ELF-1 (cell line): ENCODE measurements at regions not wholly inside any gene's neighbourhood (a gene's known extent, or its start where the extent isn't known, plus 50 kb on each side); places are given as distances from the start of the nearest gene placed in this dataset.

Experiments
- DNase-seq: peaks from one replicate; pipeline ENCODE4 v3.0.0-alpha.2; 2016; ENCODE audit warnings: low read depth, low spot score

DNA sequence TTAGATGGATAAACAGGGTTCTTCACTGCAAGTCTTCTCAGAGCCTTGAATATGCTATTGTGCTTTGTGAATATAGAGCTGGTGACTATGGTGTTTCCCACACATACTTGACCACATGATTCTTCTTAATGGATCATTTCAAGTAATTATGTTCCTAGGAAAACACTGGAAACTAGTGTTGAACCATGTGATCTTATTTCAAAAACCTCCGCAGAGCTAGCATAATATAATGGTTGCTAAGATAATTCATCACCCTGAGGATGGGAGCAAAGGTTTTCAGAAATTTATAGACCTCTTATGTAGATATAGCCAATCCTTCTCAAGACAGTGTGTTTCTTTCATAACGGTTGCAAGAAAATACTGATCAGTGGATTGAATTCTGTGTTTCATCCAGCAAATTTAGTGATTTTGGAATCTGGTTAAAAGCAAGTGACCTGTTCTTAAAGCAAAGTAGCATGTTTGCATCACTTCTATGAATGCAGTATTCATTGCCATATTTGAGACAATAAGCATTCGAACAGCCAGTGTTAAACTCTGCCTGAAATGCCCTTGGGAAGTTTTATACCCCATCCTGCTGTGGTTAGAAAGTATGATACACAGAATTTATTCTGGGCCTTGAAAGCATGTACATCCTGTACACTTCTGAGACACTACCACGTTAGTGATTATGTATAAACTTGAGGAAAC, 341.0 kb upstream of the E2F7 start:
- DNase-seq = no peak

DNA sequence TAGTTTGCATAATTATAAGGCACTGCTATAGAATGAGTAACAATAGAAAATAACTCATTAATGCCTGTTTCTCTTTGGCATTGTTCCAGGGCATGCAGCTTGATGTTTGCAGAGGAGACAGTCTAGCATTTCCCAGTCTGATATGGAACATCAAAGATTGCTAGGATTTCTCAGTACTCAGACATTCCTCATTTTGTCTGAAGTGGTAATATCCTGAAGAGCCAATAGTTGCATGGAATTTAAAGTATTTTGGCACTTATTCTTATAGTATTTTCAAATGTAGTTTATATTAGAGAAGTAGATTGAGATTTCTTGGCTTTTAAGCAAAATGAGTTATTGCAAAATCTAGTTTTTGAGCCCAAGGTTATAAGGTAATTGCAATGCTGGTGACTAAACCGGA, 337.3 kb upstream of the E2F7 start:
- no peak for DNase-seq

DNA sequence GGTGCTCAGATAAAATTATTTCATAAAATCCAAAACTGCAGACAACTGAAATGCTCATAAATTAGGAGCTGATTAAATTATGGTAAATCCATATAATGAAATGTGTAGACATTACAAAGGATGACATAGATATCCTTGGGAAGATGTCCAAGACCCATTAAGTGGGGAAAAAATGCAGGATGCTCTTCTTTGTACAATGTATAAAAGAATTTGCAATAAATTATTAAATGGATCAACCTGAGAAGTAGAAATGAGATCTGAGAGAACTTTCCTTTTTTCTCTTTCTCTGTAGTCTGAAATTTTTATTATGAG, 336.4 kb upstream of the E2F7 start:
- no peak for DNase-seq

DNA sequence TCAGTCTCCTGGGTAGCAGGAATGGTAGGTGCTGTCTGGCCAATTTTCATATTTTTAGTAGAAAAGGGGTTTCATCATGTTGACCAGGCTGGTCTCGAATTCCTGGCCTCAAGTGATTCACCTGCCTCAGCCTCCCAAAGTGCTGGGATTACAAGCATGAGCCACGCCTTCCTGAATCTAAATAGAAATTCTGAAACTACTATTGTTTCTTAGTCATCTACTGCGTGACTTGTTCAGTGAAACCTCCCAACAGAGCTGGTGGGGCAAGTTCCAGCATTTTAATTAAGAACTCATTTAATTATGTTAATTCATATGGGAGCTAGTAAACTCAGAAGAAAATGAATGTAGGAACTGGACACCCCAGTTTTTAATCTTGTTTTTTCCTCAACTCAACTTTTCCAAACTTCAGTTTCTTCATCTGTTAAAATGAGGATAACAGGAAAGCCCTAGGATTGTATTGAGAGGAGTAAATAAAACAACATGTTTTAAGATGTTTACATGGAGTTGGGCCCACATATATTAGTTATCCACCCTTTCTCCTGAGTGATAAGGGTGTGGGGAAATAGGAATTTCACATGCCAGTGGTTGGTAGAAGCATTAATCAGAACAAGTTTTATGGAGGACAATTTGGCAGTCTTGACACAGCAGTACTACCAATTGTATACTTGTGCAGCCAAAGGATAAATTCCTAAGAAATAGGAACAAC, 335.8 kb upstream of the E2F7 start:
- DNase-seq = no peak

DNA sequence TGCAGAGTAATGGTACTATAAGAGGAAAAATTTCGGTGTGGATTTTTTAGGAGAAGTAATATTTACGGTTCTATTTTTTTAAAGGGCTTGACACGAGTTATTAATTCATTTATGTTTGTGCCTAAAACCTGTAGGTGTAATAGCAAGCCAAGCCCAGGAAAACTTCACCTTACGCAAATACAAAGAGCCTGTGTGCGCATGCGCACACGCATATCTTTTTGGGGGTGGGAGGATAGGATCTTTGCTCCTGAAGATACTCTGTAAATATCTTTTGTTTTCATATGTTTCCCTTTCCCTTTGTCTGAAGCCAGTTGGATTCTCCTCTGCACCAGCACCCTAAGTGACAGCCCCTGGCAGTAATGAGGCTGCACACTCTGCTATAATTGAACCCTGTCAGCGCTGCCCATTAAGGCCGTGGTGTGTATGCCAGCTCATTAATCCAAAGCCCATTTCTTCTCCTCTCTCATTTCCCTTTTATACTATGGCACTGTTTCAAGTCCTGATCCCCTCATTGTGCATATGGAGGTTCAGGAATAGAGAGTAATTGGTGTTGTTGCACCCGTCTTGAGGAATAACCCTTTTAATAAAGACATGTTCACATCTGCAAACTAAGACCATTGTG, 327.2 kb upstream of the E2F7 start:
- no peak for DNase-seq

DNA sequence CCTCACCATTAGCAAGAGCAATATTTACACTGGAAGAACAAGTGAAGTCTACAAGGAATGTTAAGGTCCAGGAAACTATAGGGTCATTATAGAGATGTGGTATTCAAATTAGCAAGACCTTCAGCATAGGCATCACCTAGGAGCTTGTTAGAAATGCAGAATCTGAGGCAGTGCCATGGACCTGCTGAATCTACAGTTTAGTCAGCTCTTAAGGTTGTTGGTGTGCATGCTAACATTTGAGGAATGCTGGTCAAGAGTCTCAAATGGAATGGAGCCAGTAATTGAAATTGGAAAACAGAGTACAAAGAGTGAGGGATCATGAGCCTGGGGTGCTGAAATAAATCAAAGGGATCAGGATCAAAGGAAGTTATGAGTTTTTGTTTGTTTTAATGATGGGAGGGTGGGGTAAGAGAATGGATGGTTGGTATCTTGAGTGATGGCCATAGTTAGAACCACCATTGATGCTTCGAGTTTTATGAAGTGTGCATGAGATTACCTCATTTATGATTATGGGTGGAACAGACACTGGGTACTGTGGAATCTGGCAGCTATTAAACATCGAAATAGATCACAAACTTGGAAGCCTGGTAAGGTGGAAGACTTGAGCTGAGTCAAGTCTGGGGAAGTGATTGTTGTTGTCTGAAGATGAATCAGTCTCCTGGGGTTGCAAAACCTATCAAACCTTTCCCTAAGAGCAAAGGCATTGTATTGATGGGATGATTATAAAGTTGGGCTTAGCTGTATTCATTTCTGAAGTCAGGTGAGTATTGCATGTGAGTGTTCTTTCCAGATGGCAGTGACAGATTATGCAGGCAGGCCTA, 323.3 kb upstream of the E2F7 start:
- no peak for DNase-seq

DNA sequence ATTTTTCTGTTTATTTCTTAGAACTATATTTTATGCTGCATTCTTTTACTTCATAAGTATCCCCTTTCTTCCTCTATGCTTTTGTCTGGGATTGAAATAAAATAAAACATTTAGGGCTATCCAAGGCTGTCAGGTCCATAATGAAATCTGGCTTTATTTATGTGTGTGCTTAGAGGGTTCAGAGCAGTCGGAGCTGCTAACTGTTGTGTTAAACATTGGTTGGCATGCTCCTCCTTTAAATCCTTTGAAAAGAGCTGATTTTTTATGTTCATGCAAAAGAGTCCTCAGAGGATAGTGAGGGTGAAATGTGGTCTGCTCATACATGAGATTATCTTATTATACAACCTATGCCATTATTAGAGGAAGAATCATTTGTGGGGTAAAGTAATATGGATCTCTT, 322.3 kb upstream of the E2F7 start:
- no peak for DNase-seq

DNA sequence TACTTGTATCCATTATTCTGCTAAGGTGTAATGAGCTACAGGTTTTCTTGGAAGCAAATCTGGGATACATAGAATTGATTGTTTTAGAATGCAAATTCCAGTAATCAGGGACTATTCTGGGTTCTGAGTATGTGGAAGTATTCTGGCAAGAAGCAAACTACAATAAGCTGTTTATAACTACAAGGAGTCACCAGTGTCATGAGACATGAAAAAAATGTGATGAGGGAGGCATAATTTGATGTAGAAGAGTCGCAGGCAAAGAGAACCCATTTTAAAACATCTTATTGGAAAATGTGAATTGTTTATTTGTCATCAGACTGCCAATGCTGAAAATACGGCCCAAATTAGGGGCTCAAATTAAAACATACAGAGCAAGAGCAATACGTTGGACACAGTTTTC, 321.8 kb upstream of the E2F7 start:
- no peak for DNase-seq

DNA sequence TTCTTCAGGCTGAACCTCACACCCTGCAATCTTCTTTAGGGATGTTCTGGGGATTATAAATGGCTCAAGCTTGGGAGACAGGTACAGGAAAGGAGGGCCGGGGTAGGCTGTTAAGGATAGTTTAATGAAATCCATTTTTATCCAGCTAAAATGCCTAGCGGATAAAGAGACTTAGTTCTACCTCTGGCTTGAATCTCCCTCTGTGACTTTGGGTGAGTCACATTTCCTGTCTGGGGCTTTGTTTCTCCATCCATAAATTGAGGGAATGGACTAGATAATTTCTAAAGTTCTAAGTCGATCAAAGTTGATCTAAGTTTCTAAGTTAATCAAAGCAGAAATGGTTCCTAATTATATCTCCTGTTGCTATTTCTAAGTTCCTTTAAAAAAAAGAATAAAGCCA, 319.6 kb upstream of the E2F7 start:
- DNase-seq = no peak

DNA sequence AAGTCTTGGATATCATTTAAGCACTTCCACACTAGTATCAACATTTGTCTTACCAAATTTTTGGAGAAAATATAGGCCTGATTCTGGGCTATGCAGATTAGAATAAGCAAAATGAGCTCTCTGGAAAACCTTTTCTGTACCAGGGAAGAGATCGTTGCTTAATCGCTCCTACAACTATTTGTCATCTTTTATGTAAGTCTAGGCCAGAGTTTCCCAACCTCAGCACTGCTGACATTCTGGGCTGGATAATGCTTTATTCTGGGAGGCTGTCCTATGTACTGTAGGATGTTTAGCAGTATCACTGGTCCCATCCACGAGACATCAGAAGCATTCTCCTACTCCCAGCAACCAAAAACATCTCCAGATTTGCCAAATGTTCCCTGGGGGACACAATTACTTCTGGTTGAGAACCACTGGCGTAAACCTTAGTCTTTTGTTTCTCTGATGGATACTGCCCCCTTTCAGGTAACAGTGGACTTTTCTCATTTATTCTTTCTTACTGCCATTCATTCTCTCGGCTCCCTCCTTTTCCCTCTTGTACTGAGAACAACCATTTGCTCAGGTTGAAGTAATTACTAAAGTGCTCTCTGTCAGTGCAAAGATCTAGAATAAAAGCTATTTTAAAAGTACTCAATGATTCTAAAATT, 316.9 kb upstream of the E2F7 start:
- DNase-seq = no peak

DNA sequence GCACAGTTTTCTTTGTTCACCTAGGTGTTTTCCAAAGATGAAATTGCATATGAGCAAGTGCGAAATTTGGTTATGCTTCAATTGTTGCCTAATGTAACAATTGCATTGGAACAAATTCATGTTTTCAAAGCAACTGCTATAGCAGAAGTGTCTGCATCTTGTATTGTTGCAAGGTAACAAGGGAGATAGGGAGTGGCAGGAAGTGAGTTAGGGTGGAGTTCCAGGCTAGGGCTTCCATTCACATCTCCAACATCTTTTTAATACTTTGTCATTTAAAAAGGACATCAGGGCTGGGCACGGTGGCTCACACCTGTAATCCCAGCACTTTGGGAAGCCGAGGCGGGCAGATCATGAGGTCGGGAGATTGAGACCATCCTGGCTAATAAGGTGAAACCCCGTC, 312.3 kb upstream of the E2F7 start:
- DNase-seq = no peak

DNA sequence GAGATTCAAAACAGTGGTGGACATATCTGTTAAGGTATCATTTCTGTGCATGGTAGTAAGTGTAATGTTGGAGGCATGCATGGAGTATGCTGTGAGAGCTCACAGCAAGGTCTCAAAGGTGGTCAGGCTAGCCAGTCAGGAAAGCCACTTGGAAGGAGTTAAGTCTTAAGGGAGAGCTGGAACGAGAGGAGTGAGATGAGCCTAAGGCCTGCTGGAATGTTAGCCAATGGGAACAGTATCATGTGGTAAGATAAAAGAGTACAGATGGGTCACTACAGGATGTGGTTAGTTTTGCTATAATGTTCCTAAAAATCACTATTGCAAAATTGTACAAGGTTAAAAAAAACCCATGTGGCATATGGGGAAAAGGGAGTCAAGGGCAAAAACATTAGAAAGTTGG, 311.7 kb upstream of the E2F7 start:
- DNase-seq = no peak

DNA sequence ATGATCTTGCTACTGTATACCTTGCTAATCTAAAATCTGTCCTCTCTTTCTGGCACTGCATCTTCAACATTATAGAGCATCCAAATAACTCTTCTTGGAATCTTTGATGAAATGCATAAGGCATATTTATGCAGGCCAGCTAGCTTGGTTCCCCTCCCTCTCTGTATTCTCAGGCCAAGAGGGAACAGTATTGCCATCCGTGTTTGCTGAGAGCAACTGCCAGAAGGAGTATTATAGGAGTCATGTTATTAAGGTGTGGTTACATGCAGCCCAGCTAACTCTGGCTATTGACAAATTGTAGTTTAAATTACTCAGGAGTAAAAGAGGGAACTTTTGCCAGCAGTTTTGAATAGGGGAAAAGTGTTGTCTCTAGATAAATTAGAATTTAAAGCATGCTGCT, 309.3 kb upstream of the E2F7 start:
- no peak for DNase-seq

DNA sequence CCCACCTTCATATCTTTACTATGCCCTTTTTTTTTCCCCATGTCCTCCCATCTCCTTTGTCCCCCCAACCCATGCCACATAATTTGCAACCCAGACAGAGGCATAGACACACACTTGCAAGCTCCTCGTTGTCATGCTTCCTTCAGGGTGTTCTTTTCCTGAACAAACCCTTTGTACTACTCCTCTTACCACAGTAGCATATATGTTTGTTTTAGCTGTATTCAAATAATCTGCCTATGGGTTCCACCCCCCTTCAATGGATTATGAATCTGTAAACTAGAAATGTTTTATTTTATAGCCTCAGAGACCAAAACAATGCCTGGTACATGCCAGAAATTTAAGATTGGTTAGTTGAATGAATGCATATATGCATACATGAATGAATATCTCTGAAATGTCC, 307.1 kb upstream of the E2F7 start:
- DNase-seq = no peak

DNA sequence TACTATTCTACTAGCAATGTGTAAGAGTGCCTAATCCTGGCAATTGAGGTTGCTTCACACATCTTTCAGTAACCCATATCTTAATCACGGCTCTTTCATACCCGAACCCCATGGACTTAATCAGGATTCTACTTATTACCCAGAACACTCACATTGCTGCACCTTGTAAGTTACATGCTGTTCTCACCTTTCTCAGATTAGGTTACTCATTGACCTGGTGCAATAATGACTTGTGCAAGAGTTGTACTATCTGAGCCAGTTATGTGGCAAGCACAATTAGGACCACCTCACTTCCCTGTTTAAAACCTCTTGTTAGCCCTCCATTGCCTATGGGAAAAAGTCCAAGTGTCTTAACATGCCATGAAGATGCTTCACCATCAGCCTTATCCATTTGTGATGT, 306.7 kb upstream of the E2F7 start:
- no peak for DNase-seq

DNA sequence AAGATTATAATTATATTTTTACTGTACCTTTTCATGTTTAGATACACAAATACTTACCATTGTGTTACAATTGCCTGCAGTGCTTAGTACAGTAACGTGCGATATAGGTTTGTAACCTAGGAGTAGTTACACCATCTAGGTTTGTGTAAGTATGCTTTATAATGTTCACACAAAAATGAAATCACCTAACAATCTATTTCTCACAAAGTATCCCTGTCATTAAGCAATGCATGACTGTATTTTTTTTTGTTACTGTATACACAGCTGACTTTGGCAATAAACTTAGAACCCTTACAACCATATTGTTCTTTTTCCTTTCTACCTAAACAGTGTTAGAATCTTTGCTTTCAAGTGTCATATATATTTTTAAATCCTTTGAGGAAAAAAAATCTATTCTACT, 303.0 kb upstream of the E2F7 start:
- no peak for DNase-seq

DNA sequence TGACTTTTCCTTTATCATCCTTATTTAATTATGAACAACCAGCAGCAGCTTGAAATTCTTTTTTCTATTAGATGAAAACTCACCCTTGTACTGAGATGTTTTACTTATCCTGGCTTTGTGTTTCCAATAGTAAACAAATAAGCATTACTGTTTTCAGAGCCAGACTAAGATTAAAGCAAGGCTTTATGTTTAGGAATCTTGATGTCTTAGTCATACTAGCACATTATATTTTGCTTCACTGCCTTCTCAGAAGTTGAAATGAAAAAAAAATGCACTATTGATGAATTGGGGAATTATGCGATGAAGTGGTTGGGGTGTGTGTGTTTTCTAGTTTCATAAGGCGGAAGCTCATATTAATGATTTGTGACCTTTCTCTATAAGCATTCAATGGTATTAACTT, 301.2 kb upstream of the E2F7 start:
- no peak for DNase-seq

DNA sequence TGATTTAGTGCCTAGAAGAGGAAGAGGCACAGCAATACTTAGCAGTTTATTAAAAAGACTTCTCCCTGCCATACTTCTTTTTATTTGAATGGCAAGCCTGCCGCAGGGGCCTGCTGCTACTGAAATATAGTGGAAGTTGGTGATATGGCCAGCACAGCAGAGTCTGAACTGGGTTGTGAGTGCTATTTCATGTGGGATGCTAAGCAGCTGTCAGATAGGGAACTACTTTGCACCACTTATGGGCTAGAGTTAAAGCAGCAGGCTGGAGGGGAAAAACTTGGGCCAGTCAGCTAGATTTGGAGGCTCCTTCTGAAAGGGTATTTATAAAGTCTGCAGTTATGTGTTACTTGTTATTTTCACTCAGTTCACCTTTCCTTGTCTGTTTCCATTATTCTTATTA, 299.0 kb upstream of the E2F7 start:
- no peak for DNase-seq

DNA sequence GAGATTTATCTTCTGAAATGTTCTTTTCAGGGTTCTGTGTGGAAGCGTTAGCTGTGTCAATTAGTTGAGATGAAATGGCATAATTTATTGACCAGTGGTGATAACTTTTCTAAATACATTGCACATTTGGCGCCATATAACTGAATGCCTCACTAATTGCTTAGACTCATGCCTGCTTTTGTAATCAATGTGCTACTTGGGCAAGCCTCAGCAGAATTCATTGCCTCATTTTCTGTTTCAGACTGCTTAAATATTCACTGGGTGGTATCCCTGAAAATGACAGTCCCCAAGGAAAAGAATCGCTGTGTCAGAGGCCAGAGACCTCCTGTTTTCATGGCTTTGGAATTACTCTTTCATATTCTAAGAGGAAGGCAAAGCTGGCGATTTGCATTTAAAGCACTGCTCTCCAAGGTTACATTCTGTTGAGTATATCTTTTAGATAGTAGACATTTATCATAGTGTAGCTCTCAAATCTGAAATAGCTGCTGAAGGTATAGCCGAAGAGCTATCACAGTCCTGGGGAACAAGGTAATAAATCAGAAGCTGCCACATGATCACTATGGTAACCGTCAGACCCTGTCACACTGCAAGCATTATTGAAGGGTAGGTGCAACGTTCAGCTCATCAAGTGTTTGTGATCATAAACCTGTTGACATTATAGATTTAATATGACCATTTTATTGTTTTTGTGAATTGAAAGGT, 297.3 kb upstream of the E2F7 start:
- no peak for DNase-seq

DNA sequence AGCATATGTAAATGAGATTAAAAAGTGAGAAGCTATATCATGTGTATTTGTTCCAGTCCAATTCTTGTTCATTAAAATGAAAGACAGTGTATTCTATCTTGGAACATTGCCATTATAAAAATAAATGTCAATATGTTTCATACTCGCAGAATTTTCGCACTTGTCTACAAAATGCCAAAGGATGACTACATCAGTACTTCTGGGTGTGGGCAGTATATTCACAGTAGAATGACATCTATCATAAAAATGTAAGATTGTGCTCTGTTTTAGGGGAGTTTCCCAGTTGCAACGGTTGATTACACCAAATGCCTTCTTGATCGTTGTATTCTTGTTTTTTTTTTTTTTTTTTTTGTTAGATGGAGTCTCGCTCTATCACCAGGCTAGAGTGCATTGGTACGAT, 292.3 kb upstream of the E2F7 start:
- no peak for DNase-seq

DNA sequence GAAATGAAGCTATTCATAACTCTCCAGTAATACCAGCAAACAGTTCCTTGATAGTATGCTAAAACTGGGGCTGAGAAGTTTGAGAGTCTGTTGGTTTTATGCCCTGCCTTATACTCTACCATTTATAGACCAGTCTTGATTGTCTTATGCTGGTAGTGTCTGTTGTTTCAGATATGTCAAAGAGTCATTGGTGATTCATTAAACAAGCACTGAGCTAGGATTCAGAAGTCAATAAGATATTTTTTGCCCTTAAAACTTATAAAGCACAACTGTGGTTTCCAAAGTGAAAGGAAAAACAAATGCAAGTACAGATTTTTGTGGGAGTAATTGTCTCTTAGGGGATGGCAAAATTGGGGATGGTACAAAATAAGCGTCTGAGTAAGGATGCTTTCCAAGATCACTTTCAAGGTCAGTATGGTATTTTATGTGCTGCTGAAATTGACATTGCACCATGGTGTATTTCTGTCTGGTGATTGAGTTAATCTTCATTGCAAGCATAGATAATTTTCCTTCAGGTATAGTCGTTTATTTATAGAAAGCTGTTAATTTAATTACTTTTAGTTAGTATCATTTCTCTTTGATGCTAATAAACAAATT, 289.5 kb upstream of the E2F7 start:
- DNase-seq = no peak
